Activated CD4-positive, CD25-positive, alpha-beta regulatory T cell treated with anti-CD3 and anti-CD28 coated beads, Interleukin-2, amount 50 U/mL, for 24 hours (primary cell): ENCODE measurements at regions not wholly inside any gene's neighbourhood (a gene's known extent, or its start where the extent isn't known, plus 50 kb on each side); places are given as distances from the start of the nearest gene placed in this dataset.

ENCODE experiments used
- ATAC-seq, 2 donors: fragments of 150-1000 bp; cut with Tn5 transposase; one replicate each; pipeline ENCODE4 v1.10.0; 2021; ENCODE audit warnings: mild to moderate bottlenecking in 1 of 2, moderate library complexity in 1 of 2

GRCh38 chr16:6362321-6362720 lies 970.3 kb upstream of the RBFOX1 start:
- ATAC-seq: no peak

DNA sequence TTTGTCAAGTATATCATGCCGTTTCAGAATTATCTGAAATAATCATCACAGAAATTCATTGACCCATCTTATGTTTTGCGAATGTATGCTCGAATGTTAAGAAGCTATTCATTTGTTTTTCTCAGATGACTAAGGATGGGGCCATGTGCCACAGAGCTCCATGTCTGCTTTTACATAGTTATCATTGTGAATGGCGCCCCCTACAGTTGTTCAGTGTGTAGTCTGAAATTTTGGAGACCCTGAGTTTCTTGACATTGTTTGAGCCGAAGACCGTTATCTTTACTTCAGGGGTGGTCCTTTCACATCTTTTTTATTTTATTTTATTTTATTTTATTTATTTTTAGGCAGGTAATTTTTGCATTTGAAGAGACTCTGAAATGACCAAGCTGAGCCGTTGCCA lies 972.0 kb upstream of the RBFOX1 start:
- no peak for ATAC-seq

DNA sequence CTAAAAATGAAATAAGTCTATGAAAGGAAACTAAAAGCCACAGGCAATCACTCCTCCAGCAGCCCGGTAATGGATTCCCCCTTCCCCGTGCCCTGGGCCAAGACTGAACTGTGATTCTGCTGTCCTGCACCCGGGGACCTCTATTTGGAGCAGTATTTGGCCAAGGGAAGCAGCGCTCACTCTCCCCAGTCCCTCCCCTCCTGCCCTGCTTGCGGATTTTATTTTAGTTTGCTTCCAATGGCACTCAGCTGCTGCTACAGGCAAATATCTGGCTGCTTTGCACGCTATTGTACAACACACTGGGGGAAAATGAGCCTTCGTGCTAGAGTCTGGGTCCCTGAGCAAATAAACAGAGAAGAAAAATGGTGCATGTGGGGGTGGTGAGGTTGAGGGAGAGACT lies 975.7 kb upstream of the RBFOX1 start:
- no peak for ATAC-seq

GRCh38 chr16:6349725-6350124 lies 982.9 kb upstream of the RBFOX1 start:
- no peak for ATAC-seq

DNA sequence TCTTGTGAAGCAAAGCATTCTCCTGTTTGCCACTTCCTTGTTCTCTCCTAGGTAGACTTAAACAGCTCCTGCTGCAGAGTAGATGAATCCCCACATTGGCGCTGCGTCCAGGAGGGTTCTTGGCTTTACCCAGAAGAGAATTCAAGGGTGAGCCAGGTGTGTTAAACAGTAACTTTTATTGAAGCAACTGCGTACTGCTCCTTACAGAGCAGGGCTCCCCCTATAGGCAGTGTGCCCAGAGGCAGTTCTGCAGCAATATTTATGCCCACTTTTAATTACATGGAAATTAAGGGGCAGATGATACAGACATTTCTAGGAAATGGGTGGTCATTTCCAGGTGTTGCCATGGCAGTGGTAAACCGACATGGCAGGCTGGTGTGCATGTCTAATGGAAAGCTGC lies 987.6 kb upstream of the RBFOX1 start:
- no peak for ATAC-seq

DNA sequence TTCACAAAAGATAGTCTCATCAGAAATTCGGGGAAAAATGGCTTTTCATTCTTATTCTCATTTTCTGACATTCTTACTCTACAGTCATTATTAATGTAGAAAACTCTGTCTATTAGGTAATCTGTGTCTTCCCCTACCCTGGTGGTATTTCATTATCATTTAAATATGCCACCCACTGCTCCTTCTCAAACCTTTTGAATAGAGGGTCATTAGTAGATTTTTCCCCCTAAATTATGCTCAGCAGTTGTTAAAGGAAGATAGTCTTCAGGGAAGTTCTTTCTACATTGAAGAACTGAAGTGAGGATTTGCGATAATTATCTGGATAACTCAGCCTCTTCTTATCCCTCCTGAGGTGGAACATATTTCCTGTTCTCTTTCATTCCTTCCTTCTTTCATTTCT lies 989.5 kb upstream of the RBFOX1 start:
- no peak for ATAC-seq

GRCh38 chr16:6341981-6342380 lies 990.7 kb upstream of the RBFOX1 start:
- ATAC-seq: no peak

- no peak for ATAC-seq
Observed at GRCh38 chr16:6335072-6335471, 997.6 kb upstream of the RBFOX1 start.

- ATAC-seq: no peak
Observed at GRCh38 chr16:6331770-6332169, 1000.9 kb upstream of the RBFOX1 start.

DNA sequence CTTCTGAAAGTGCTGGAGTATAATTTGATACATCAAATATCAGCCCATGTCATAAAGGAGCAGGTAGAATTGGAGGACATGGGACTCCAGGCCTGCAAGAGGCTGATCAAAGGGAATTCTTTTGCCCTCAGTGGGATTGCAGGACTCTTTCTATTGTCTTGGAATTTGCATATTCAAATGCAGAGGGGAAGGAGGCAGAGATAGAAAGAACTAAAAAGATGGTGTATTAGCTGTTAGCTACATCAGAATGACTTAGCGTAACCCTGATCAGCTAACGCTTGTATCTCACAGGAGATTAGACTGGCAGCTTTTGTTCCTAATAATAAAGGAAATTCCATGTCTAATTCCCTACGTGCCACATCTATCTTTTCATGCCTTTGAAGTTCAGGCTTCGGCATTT lies 1014.7 kb upstream of the RBFOX1 start:
- no peak for ATAC-seq

GRCh38 chr16:6309271-6309670 lies 1023.4 kb upstream of the RBFOX1 start:
- ATAC-seq: no peak

- ATAC-seq: no peak
Observed at GRCh38 chr16:6308176-6308575, 1024.5 kb upstream of the RBFOX1 start.

DNA sequence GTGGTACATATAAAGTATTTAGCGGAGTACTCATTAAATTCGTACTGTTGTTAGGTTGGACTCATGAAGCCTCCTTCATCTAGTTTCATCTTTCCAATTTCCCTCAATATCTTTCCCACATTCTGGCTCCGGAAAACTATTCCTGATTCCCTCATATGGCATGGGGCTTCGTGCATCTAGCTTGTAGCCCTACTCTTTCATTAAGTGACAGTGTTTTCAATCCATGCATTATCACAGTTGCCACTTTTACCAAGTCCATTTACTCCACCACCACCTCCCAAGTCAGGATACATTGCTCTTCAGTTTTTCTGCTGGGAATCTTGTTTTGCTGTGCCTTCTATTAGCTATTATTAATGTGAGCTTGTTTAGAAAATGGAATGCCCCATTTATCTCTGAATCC lies 1032.1 kb upstream of the RBFOX1 start:
- no peak for ATAC-seq

- no peak for ATAC-seq
Observed at GRCh38 chr16:6297666-6298410, 1034.8 kb upstream of the RBFOX1 start.

- ATAC-seq: no peak
Observed at GRCh38 chr16:6286176-6286575, 1046.5 kb upstream of the RBFOX1 start.

GRCh38 chr16:6284731-6285130 lies 1047.9 kb upstream of the RBFOX1 start:
- ATAC-seq: no peak

DNA sequence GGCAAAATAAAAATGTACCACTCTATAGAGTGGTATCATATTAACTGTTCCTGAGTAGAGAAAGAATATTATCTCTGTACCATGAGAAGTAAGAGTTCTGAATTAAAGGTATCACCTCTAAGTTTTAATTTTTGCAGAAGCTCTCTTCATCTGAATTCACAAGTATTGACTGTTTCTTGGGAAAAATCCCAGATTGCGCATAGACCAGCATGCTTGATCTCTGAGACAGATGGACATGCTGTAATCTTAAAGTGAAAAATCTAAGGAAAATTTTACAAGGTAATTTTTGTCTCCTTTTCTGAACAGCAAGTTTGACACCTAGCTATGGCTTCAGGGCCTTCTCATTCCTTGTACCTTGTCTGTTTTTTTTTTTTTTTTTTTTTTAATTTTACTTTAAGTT lies 1050.7 kb upstream of the RBFOX1 start:
- ATAC-seq: no peak

DNA sequence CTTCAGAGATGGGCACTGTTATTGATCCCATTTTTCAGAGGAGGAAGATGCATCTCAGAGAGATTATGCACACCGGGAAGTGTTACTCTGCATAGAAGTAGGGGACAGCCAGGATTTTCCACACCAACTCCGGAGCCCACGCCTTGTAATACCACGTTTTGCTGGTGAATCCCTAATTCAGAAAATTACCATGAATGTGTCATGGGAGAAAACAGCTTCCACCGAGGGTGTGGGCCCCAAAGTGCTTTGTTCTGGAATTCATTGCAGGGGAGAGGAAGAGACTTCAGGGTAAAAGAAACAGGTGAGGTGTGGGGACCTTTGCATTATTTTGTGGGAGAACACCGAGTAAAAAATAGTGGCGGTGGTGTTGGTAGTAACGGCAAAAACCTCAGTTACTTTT lies 1051.4 kb upstream of the RBFOX1 start:
- ATAC-seq: no peak

DNA sequence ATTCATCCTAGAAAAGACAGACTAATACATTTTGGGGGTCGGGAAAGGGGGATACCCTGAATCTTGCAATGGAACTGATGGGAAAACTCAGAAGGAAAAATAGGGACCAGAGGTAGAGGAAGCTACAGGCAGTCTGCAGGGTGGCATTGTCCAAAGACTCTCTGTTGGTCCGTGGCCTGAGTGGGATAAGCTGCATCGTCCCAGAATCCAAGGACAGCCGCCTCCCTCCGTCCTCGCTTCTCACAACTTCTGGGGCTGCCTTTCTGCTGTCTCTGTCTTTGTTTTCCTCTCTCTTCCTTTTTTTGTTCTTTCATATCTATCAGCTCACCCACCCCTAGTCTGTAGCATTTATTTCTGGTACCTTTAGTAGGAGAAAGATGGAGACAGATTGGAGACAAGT lies 1052.6 kb upstream of the RBFOX1 start:
- no peak for ATAC-seq

GRCh38 chr16:6279286-6279685 lies 1053.4 kb upstream of the RBFOX1 start:
- ATAC-seq: no peak

GRCh38 chr16:6274351-6274750 lies 1058.3 kb upstream of the RBFOX1 start:
- ATAC-seq: no peak

- ATAC-seq: no peak
Observed at GRCh38 chr16:6267682-6268081, 1065.0 kb upstream of the RBFOX1 start.

DNA sequence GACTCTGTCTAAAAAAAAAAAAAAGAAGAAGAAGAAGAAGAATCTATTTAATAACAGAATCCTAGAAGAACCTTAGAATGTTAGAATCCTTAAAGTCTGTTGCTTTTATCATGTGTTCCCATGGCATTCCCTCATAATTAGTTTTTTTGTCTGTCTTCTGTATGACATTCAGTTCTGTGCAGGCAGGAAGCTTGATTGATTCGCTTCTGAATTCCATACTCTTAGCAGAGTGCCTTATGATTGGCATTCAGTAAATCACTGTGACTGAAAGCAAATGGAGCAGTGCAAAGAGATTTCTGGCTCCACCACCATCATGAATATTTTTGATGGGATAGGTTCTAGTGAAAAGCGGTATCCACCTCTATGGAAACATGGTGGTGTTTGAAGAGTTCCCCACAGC lies 1065.9 kb upstream of the RBFOX1 start:
- ATAC-seq: no peak

- ATAC-seq: no peak
Observed at GRCh38 chr16:6265968-6266367, 1066.7 kb upstream of the RBFOX1 start.

- no peak for ATAC-seq
Observed at GRCh38 chr16:6258056-6258455, 1074.6 kb upstream of the RBFOX1 start.
